ENCODE measurements at regions not wholly inside any gene's neighbourhood (a gene's known extent, or its start where the extent isn't known, plus 50 kb on each side); places are given as distances from the start of the nearest gene placed in this dataset.

DNA sequence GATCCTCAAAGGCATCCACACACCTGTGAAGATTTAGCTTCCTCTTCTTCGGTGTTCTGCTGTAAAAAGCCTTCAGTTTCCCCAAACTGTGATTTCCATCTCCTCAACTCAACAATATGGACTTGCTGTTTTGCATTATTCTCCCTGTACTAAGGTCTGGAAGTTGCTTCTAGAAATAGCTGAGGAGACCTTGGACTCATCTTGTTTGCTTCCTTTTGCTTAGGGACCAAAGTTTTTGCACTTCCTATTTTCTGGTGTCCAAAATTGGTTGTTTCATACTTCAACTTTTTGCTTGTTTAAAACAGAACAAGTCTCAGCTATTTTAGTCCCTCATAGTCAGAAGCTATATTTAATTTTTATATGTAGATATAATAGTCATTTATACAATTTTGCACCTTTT, 201.9 kb upstream of the COPS8 start:
- DNase-seq, result no peak

DNA sequence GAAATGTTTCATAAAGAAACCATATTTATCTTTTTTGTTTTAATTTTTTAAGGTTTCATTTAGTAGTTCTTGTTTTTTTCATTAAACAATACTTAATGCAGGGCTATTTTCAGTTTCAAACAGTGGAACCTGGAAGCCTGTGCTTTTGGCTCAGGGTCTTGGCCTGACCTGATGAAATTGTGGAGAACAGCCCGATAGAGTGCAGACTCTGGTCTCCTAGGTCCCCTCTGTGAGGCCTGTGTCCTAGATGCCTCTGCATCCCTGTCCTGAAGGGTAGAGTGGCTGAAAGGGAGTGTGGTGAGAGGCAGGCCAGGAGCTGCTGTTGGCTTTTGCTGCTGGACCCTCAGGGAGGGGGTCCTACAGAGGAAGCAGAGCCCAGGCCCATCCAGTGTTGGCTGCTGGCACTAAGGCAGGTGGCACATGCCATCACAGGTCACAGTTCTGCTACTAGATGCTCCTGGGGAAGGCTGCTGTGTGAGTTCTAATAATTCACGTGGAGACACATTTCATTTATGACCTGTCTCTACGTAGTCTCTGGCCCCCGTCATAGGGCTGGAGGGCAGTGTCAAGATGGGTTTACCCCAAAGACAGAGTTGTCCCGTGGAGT, 201.0 kb upstream of the COPS8 start:
- DNase-seq, result no peak

DNA sequence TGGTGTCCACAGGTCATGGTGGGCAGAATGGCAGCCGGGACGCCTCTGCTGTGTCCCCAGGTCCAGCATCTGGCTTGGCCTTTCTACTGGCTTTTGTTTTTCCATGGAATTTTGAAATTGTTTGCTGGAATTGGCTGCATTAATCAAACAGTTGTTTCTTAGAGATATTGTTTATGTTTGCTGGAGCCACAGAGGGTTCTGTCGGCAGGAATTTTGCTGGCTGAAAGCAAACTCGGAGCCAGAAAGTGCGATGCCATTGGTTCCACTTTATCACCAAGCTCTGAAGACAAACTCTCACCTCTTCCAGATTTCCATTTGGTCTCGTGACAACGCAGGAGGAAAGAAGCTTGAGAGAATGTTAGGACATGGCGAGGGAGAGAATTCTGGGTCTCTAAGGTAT, 199.2 kb upstream of the COPS8 start:
- DNase-seq, result no peak

DNA sequence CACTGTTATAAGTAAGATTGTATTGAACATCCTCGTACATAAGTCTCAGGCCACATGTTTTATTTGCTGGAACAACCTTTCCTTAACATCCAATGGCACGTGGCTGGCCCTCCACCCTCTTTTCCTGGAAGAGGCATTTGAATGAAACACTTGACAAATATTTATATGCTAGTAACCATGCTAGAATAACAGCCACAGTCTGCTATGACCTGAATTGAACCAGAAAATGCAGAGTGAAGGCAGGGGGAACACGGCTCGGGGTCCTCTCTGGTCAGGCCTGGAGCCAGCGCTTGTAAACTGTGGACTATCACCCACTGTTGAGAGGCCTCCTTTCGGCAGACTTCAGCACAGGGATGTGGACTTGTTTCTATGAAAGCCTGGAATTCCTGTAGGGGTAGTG, 198.2 kb upstream of the COPS8 start:
- no peak for DNase-seq

DNA sequence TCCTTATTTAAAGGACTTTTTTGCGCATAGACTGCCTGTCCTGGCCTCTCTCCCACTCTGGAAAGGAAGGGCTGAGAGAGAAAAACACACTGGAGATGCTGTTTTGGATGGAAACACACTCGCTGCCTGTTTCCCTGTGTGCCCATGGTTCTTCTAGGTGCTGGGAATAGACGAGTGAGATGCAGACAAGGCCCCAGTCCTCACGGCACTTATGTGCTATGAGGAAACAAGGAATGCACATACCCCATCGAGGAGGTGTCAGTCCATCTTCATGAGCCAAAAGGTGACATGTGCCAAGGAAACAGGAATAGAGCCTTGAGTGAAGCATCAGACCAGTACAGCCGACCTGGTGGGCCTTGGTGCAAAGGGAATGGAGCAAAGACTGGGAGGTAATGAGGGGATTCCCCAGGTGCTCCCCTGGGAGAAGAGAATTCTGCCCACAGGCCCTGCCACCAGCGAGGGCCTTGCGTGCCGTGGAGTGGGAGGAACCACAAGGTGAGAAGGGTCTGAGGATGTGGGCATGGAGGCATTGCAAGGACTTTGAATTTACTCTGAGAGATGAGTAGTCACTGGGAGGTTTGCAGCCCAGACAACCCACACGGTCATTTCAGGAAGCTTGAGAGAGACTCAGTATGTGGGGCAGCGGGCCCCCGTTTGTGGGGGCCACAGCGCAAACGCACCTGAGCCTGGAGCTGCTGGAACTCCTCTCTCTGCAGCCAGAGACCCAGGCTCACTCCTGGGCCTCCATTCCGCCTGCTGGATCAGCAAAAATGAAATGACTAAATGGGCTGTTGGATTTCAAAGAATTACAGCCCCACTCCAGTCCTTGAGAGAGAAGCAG, 197.5 kb upstream of the COPS8 start:
- DNase-seq, result no peak

DNA sequence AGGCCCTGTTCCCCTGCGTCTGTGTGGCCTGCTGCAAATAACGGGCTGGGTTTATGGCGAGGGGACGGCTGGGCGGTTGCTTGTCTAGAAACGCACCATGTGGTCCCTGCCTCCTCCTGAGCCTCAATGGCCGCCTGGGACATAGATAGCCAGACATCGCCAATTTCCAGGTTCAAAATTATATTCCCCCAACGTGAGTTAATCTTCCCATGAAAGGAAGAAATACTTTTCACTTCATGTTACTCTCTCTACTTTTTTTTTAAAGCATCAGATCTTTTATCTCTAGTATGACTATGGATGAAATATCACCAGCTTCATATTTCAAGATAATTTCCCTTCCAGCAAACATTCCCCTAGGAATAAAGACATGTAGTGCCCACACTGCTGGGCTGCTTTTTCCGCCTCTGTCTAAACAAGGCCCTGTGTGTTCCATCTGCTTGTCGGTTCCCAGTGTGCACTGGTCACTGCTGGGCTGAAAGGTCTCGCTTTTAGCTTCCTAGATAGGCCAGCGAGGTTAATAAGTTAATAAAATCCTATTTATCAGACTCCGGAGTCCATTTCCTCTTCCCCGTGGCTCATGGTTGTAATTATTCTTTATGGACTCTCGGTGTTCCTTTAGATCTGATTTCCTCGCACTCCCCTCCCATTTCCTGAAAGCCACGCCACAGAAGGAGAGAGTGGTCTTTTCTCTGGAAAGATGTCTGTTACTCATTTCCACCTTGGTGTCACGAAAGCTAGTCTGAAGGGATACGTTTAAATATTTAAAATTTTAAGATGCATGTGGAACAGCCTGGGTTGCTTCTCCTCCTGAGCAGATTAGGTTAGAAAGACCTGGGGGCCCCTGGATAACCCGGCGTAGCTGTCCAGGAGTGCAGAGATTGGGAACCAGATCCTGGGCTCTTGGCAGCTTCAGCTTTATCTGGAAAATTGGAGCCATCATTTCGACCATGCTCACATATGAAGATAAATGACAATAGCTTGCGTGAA, 196.6 kb upstream of the COPS8 start:
- DNase-seq, result no peak

DNA sequence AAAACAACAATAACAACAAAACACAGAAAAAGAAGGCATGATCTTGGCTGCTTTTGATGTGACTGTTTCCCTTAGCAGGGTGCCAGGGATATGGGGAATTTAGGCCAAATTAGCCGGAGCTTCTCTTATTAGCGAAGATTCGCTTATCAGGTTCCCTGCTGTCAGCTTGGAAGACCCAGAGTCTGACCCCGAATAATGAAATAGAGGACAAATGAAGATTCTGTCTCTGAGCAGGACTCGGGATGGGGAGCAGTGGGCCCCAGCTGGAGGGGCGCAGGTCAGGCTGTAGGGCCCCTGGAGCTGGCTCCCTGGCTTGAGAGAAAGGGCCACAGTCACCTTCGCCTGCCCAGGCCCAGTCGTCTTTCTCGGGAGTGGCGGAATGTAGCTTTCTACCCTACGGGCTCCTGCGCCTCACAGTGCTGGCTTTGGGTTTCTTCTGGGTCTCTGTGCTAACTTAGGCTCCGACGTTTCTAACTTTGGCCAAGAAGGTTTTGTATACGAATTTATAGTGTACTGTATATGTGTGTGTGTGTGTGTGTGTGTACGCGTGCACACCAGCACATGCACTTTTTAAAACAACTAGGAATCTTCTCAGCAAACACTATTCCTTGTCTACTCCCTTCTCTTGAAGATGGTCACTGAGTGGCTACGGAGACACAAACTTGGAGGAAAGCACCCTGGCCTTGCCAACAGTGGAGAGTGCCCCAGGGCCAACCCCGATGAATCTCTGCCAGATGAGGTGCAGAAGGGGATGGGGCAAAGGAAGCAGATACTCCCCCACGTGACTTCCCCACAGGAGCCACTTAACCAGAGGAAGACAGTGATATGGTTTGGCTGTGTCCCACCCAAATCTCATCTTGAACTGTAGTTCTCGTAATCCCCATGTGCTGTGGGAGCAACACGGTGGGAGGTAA, 195.6 kb upstream of the COPS8 start:
- DNase-seq, result no peak

DNA sequence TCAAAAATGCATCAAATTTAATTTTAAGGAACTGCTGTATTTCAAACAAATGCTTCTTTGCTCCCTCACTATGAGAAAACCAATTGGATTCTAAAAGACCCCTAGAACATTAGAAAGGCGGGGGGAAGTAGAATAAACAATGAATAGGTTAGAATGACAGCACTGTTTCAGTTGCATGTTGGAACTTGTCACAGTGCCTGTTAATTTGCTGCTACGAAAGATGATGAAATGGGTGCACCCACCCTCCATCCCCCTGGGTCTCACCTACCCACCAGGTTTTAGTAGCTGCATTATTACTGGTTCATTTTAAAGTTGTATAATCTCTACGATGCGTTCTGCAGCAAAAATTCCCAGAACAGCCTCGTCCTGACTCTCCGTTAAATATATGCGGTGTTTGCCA, 193.0 kb upstream of the COPS8 start:
- no peak for DNase-seq

DNA sequence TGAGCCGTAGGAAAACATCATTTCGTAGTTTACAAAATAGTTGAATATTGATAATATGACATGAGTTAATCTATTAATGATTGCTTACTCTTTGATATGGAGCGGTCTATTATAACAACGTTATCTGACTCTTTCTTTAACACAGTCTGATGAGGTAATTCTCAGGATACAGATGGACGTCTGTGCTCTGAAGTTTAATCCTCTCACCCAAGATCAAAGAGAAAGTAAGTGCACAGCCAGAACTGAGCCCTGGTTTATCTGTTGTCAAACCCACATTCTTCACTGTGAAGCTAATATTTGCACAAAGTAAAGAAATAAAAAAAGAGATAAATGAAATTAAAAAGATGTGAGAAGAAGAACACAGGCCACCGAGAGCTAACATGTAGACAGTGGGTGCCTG, 190.9 kb upstream of the COPS8 start:
- no peak for DNase-seq

DNA sequence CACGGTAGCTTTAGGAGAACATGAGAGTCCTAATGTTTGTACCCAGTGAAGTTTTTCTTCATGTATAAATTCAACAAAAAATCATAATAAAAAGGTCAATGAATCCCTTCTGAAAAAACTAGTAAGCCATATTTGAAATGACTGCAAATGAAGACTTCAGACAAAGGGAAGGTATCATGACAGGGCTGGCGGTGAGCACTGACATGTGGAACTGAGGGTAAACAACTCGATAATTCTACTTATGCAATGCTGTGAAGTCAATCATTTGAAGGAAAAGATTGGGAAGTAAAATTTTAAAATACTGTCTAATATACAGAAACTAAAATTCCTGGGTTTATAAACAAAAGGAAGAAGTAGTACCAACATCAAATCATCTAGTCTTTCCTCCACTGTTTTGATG, 190.2 kb upstream of the COPS8 start:
- DNase-seq, result no peak

DNA sequence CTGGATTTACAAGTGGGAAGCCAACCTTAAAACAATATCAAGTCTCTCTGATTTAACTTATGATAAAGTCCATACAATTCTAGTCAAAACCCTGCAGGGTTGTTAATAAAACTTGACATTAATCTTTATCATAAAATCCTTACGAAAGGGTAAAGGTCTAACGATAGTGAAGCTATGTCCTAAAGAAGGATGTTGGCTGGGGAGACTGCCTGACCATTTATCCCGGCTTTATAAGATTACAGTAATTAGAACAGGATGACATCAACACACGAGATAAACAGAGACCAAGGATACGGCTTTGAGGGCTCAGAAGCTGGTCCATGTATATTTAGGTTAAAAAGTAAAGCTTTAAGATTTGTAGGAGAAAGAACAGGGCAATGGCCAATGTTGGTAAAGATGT, 189.0 kb upstream of the COPS8 start:
- DNase-seq, result no peak

DNA sequence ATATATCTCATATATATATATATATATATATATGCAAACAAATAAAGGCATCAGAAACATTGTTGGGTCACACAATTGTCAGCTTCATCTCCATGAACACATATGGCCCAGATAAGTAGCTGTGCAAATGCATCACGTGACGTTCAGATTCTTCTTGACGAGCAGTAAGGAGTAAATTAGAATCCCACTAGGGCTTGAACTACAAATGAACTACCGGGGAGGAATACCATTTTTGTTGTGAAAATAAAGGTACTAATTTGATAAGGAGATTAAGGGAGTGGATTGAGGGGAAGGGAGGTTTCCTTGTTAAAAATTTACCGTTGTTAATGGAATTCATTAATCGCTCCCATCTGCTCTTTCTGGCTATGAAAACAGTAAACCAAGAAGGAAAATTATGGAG, 186.5 kb upstream of the COPS8 start:
- no peak for DNase-seq

DNA sequence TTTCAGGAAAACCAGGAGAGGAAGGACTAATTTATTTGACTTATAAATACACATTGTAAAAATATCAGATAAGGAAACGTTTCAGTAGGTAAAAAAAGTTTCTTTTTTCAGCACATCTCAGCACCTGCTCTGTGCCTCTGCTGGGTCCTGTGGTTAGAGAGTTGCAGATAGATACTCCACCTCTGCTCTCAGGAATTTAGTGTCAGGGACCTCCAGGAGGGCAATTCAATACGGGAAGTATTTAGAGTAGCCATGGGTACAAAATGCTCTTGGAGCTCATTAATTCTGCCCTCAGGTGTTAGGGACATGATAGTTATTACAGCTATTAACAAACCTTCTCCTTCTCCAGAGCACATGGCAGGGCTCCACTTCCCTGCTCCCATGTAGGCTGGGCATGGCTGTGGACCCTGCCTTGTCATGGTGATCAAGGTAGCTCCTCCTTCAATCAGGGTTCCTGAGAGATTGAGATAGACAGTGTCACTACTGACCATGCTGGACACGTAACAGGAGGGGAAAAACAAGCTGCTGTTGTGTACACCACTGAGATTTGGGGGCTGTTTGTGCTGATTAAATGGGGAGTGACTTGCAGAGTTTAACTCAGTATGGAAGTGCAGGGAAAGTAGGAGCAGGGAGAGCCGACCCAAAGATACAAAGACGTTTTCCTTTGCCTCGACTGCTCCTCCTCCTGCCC, 185.6 kb upstream of the COPS8 start:
- no peak for DNase-seq

DNA sequence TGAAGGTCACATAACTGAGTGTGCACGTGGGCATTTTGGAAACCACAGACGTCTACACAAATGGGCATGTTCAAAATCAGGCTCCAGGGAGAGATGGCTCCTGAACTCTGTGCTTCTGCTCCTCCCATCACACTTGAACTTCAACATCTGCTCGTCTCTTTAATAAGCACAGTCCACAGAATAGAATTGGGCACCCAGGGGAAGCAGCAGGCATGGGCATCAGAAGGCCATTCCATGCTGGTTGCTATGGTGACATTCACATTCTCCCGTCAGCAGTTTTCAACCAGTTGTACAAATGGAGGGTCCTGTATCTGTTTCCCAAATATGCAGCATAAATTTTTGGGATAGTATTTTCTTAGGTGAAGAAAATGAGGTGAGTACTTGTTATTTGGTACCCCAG, 183.7 kb upstream of the COPS8 start:
- DNase-seq, result no peak

DNA sequence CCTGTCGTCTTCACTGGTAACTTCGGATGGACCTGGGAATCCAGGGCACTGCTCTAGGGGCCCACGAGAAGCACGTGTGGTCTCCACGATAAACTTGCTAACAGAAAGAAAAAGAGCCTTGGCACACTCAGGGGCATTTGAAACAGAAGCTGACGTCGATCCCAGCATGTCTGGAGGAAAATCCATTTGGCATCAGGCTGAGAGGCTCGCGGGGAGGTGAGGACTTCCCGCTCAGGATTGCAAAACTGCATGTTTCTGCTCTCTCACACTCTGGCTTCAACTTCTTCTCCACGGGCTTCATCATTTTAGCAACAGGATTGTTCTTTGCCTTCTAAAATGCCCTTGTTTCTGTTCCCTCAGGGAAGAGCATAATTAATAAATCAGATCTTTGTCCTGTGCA, 181.7 kb upstream of the COPS8 start:
- no peak for DNase-seq

DNA sequence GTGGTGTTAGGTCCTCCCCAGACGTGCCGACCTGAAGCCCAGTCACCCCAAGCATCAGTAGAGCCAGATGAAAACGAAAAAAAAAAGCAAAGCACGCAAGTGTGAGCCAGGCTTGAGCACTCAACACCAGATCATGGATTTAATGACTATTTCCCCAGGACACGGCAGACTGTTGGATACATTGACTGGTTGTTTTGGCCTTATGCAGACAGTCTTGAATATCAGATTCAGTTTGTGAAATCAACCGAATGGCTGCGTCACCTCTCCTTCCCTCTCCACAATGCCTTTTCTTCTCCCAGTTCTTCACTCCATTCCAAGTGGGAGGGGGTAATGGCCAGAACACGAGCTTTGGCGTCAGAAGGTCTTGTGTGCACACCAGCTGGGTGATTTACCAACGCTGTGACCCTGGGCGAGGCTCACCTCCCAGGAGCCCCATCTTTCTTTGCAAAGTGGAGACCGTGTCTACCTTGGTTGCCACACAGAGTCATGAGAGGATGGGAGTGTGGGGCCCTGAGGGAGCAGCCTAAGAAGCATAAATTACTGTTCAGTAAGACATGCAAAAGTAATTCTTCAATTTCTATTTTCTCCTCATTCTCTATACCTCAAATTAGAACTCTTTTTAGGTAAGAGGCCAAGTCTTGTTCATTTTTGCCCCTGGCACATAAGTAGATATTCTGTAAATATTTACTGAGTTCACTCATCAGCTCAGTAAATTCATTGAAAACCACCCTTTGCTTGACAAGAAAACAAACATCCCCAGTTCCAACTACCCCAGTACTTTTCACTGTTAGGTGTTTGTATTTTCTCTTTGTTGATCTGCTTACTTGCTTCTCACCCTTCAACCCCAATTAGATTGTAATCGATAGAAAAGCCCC, 181.1 kb upstream of the COPS8 start:
- DNase-seq, result no peak

DNA sequence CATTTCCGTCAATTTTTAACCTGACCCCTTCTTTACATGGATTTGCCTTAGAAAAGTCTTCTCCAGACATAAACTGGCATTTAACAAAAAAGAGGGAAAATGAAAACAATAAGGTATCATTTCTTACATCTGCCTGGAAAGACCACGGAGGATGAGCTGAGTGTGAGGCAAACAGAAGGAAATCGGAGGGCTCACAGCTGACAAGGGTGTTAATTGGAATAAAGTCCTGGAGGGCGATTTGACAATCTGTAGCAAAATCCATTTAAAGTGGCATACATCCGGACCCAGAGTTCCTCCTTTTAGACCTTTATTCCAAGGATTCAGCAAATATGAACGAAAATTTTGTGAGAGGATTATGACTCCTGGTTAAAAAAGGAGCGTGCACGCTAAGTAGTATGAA, 179.7 kb upstream of the COPS8 start:
- no peak for DNase-seq

DNA sequence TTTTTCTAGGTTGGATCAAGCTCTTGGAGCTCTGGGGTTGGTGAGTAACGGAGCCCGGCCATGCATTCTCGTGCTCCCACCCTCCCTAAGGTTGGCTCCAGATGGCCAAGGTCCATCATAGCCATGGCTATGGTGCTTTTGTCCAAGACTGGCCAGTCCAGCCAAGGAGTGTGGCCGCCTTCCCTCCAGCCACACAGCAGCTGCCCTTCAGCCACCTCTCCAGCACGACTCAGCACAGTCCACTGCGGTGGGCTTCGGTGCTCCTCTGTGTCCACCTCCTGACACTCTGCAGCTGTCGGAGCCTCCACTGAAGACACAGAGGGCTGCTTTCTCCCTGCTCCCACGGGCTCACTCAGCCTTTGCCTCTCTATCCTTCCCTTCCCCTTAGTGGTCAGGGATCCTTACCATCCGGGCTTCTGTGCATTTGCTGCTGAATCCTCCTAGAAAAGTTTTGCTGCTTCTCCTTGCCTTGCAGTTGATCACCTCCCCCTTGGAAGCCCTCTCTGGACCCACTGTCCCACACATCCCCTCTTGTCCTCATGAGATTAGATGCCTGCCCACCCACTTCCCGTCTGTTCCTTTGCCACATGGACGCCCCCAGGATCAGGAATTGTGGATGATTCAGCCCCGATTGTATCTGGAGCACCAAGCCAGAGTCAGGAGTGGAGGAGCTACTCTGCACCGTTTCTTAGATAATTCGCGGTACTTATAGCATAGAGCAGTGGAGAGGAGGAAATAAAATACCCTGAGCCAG, 177.1 kb upstream of the COPS8 start:
- no peak for DNase-seq

DNA sequence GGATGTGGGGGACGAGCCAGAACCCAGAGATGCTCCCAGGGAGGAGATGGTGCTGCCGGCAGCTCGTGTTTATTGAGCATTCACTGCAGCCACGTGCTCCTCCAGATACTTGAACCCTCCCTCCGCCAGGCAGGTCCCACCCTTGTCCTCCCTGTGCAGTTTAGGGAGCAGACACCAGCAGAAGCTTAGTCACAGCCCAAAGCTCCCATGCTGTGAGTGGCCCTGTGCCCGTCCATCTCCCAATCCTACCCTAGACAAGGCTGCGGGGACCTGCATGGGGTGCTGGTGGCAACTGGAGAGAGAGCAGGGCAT, 176.5 kb upstream of the COPS8 start:
- no peak for DNase-seq

DNA sequence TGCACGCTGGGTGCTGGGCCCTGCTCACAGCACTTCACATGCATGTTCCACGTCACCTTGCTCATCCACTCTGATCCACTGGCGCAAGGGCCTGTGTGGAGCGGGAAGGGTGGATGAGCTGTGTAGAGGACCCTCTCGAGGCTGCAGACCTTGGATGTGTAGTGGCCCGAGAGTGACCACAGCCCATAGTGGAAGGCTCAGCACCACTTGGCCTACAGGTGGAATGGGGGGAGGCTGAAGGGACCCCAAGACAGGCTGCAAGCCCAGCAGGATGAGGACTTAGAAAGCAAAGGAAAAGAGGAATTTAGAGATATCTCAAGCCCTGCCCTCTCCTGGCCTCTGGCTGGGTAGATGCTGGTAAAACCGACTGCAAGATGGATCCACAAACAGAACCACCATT, 175.9 kb upstream of the COPS8 start:
- DNase-seq, result no peak

Measured in activated CD4-positive, alpha-beta T cell treated with anti-CD3 and anti-CD28 coated beads, Interleukin-2, amount 50 U/mL, for 48 hours (primary cell).